Loucy (cell line): ENCODE measurements at regions not wholly inside any gene's neighbourhood (a gene's known extent, or its start where the extent isn't known, plus 50 kb on each side); places are given as distances from the start of the nearest gene placed in this dataset.

Experiments
- EZH2phosphoT487 ChIP-seq: fragments of 200-600 bp; IDR thresholded peaks from 2 replicates; pipeline ENCODE4 v1.6.1; 2018; ENCODE audit warnings: antibody characterized with exemption, mild to moderate bottlenecking, moderate library complexity, borderline replicate concordance
- TF ChIP-seq, protein P1 (sequence below): fragments of 200-600 bp; sonication (generic); conservative IDR thresholded peaks from 2 replicates; pipeline ENCODE4 v1.5.1; 2014; ENCODE audit warnings: mild to moderate bottlenecking, antibody characterized with exemption, low read length

DNA sequence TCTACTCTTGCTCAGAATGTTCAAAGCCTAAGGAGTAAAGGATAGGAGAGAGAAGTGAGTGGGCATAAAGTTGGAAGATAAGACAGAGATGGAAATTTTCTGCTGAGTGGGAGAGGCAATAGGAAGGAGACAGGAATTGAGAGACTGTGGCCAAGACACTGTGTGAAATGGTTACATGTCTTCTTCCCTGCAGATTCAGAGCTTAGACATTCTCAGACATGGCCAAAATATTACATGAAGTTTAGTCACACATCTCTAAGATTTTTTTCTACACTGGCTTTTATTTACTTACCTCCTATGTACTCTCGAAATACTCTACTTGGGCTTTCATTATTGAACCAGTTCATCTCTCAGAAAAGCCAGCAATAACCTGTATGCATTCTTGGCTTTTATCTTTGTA lies 363.0 kb upstream of the FANCL start:
- TF ChIP-seq, protein P1, sequence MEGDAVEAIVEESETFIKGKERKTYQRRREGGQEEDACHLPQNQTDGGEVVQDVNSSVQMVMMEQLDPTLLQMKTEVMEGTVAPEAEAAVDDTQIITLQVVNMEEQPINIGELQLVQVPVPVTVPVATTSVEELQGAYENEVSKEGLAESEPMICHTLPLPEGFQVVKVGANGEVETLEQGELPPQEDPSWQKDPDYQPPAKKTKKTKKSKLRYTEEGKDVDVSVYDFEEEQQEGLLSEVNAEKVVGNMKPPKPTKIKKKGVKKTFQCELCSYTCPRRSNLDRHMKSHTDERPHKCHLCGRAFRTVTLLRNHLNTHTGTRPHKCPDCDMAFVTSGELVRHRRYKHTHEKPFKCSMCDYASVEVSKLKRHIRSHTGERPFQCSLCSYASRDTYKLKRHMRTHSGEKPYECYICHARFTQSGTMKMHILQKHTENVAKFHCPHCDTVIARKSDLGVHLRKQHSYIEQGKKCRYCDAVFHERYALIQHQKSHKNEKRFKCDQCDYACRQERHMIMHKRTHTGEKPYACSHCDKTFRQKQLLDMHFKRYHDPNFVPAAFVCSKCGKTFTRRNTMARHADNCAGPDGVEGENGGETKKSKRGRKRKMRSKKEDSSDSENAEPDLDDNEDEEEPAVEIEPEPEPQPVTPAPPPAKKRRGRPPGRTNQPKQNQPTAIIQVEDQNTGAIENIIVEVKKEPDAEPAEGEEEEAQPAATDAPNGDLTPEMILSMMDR = no peak
- no peak for TF ChIP-seq EZH2phosphoT487
